Breast epithelium (tissue), 4 donors: ENCODE measurements at regions not wholly inside any gene's neighbourhood (a gene's known extent, or its start where the extent isn't known, plus 50 kb on each side); places are given as distances from the start of the nearest gene placed in this dataset.
"Not testable (repeated sequence)": the region's sequence is repeated elsewhere in the genome, so short reads cannot be mapped to it uniquely, and the experiment has no call there.

Experiments
- DNase-seq, 2 donors: peaks; one replicate each; pipeline ENCODE4 v3.0.0-alpha.2; 2019; ENCODE audit warnings: low spot score in 2 of 2
- H3K27ac ChIP-seq, 2 donors: fragments of 200-600 bp; sonication (generic) in 1 of 2; one replicate each; pipeline ENCODE4 v1.5.1; 2016 to 2019; ENCODE audit warnings: mild to moderate bottlenecking in 1 of 2
- H3K27me3 ChIP-seq, 2 donors: fragments of 200-600 bp; sonication (generic) in 1 of 2; one replicate each; pipeline versions ENCODE4 v1.5.1 to v1.6.0; 2017 to 2019; ENCODE audit warnings: control low read depth in 1 of 2, mild to moderate bottlenecking in 1 of 2
- H3K36me3 ChIP-seq: fragments of 200-600 bp; one replicate; pipeline ENCODE4 v1.5.1; 2019
- H3K4me1 ChIP-seq, 2 donors: fragments of 200-600 bp; sonication (generic); one replicate each; pipeline ENCODE4 v1.5.1; 2016 to 2019; ENCODE audit warnings: control low read depth in 1 of 2
- H3K4me3 ChIP-seq, 3 donors: fragments of 200-600 bp; sonication (generic); 1 replicate in 2 of 3; 2 replicates in 1 of 3; pipeline ENCODE4 v1.5.1; 2016 to 2019; ENCODE audit warnings: mild to moderate bottlenecking in 3 of 3, moderate library complexity in 2 of 3
- H3K9me3 ChIP-seq, 2 donors: fragments of 200-600 bp; sonication (generic) in 1 of 2; one replicate each; pipeline ENCODE4 v1.5.1; 2016 to 2019; ENCODE audit warnings: control low read depth in 1 of 2
- POLR2A ChIP-seq: fragments of 450-650 bp; IDR thresholded peaks from one replicate; pipeline ENCODE4 v1.6.1; 2016; ENCODE audit warnings: antibody characterized with exemption, mild to moderate bottlenecking, moderate library complexity
- POLR2AphosphoS5 ChIP-seq, 3 donors: sonication (generic); formaldehyde crosslinking; IDR thresholded peaks; one replicate each; pipeline ENCODE4 v1.6.1; 2017; ENCODE audit warnings: antibody characterized with exemption in 3 of 3
- intact Hi-C: fragments of 100-400 bp; cut with DNase I; formaldehyde crosslinking; loops from one replicate; pipeline ENCODE4 v1.15.1; 2023; ENCODE audit warnings: low total_unique reads
- TF ChIP-seq, protein P1 (sequence below), 3 donors: fragments of 450-650 bp; IDR thresholded peaks; one replicate each; pipeline ENCODE4 v1.5.1; 2016 to 2017; ENCODE audit warnings: antibody characterized with exemption in 3 of 3, mild to moderate bottlenecking in 3 of 3, moderate library complexity in 3 of 3

GRCh38 chr7:131943646-131944045 is 387.2 kb upstream of the PODXL start:
- no peak overlapping the region for H3K27ac ChIP-seq
- no peak overlapping the region for H3K4me3 ChIP-seq
- TF ChIP-seq POLR2AphosphoS5 (IDR thresholded peaks at IDR 0.05) (no peak), POLR2A (no peak)
- TF ChIP-seq, protein P1, sequence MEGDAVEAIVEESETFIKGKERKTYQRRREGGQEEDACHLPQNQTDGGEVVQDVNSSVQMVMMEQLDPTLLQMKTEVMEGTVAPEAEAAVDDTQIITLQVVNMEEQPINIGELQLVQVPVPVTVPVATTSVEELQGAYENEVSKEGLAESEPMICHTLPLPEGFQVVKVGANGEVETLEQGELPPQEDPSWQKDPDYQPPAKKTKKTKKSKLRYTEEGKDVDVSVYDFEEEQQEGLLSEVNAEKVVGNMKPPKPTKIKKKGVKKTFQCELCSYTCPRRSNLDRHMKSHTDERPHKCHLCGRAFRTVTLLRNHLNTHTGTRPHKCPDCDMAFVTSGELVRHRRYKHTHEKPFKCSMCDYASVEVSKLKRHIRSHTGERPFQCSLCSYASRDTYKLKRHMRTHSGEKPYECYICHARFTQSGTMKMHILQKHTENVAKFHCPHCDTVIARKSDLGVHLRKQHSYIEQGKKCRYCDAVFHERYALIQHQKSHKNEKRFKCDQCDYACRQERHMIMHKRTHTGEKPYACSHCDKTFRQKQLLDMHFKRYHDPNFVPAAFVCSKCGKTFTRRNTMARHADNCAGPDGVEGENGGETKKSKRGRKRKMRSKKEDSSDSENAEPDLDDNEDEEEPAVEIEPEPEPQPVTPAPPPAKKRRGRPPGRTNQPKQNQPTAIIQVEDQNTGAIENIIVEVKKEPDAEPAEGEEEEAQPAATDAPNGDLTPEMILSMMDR (IDR thresholded peaks at IDR 0.05), result no peak
- no peak for DNase-seq
- no peaks in the 10 kb centered on the region for H3K4me1 ChIP-seq
- H3K27me3 ChIP-seq, result peaks cover 0 to 21% of the 10 kb centered on the region in 2 donors
- H3K9me3 ChIP-seq, result no peaks in the 10 kb centered on the region
- H3K36me3 ChIP-seq, result no peaks in the 10 kb centered on the region
- intact Hi-C loops, result loop anchor here (5.0 kb wide), 1 partner anchor 1274 kb away; no protein-coding TSS in a partner anchor

DNA sequence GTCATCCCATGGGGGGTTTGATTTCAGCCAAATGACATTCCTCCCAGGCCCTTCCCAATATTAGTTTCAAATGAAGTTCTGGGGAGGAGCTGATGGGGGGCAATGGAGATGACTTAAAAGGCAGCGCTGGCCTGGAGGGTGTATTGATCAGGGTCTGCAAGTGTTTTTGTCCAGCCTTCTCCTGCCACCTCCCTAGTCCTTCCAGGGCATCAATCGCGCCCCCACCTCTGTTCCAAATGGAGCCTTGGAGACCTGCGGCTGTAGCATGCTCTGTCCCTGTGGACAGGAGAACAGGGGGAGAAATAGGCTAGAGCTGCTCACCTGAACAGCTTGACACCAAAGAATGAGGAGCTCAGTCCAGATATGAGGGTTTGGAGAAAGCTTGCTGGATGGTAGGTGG is 386.8 kb upstream of the PODXL start:
- DNase-seq, result no peak
- TF ChIP-seq, protein P1 (IDR thresholded peaks at IDR 0.05), result no peak
- TF ChIP-seq POLR2AphosphoS5 (IDR thresholded peaks at IDR 0.05) (no peak), POLR2A (no peak)
- no peaks in the 10 kb centered on the region for H3K36me3 ChIP-seq
- no peak overlapping the region for H3K4me3 ChIP-seq
- peaks cover 0 to 21% of the 10 kb centered on the region in 2 donors for H3K27me3 ChIP-seq
- H3K9me3 ChIP-seq, result no peaks in the 10 kb centered on the region
- no peak overlapping the region for H3K27ac ChIP-seq
- intact Hi-C loops, result loop anchor here (5.0 kb wide), 1 partner anchor 1274 kb away; no protein-coding TSS in a partner anchor
- no peaks in the 10 kb centered on the region for H3K4me1 ChIP-seq

- DNase-seq, result no peak
- TF ChIP-seq, protein P1 (IDR thresholded peaks at IDR 0.05), result no peak
- TF ChIP-seq POLR2AphosphoS5 (IDR thresholded peaks at IDR 0.05) (no peak), POLR2A (no peak)
- Histone ChIP-seq H3K36me3 (no peaks in the 10 kb centered on the region), H3K27ac (no peak overlapping the region), H3K9me3 (no peaks in the 10 kb centered on the region), H3K4me1 (no peaks in the 10 kb centered on the region), H3K4me3 (no peak overlapping the region), H3K27me3 (peaks cover 0 to 21% of the 10 kb centered on the region in 2 donors)
- intact Hi-C loops, result loop anchor here (5.0 kb wide), 1 partner anchor 1275 kb away; no protein-coding TSS in a partner anchor
Observed at GRCh38 chr7:131942287-131943150, 386.1 kb upstream of the PODXL start.

DNA sequence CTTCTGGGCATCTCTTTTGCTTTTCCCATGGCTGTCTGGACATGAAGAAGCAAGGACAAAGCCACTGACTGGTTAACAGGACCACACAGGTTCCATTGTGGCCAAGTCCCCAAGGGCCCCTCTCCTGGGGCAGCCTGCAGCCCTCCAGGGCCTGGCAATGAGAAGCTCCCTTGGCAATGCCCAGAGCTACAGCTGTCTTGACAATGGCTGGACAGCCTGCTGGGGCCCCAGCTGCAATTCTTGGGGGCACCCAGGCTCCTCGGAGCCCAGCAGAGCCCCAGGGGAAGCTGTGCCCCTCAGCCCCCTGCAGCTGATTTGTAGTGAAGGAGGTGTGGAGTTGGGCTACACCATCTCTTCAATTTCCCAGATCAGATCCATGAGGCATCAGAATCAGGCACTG is 384.9 kb upstream of the PODXL start:
- no peak overlapping the region for H3K4me3 ChIP-seq
- H3K4me1 ChIP-seq, result no peaks in the 10 kb centered on the region
- H3K9me3 ChIP-seq, result no peaks in the 10 kb centered on the region
- TF ChIP-seq POLR2A (no peak), POLR2AphosphoS5 (IDR thresholded peaks at IDR 0.05) (no peak)
- TF ChIP-seq, protein P1 (IDR thresholded peaks at IDR 0.05), result no peak
- H3K27ac ChIP-seq, result no peak overlapping the region
- peaks cover 0 to 17% of the 10 kb centered on the region in 2 donors for H3K27me3 ChIP-seq
- no peak for DNase-seq
- no peaks in the 10 kb centered on the region for H3K36me3 ChIP-seq
- intact Hi-C loops, result loop anchor here (5.0 kb wide), 1 partner anchor 1276 kb away; no protein-coding TSS in a partner anchor

GRCh38 chr7:131940621-131941165 is 384.3 kb upstream of the PODXL start:
- peaks cover 0 to 11% of the 10 kb centered on the region in 2 donors for H3K27me3 ChIP-seq
- TF ChIP-seq, protein P1 (IDR thresholded peaks at IDR 0.05), result no peak
- TF ChIP-seq POLR2AphosphoS5 (IDR thresholded peaks at IDR 0.05) (no peak), POLR2A (no peak)
- H3K9me3 ChIP-seq, result no peaks in the 10 kb centered on the region
- intact Hi-C loops, result loop anchor here (5.0 kb wide), 1 partner anchor 1277 kb away; no protein-coding TSS in a partner anchor
- no peak for DNase-seq
- H3K27ac ChIP-seq, result no peak overlapping the region
- H3K4me1 ChIP-seq, result no peaks in the 10 kb centered on the region
- no peaks in the 10 kb centered on the region for H3K36me3 ChIP-seq
- H3K4me3 ChIP-seq, result no peak overlapping the region

DNA sequence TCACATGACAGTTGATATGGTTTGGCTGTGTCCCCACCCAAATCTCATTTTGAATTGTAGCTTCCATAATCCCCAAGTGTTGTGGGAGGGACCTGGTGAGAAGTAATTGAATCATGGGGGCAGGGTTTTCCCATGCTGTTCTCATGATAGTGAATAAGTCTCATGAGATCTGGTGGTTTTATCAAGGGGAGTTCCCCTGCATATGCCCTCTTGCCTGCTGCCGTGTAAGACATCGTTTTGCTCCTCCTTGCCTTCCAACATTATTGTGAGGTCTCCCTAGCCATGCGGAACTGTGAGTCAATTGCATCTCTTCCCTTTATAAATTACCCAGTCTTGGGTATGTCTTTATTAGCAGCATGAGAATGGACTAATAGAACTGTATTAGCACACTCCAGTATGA is 382.4 kb upstream of the PODXL start:
- H3K4me3 ChIP-seq, H3K27me3 ChIP-seq, DNase-seq, intact Hi-C loops, H3K4me1 ChIP-seq, H3K27ac ChIP-seq, H3K9me3 ChIP-seq, H3K36me3 ChIP-seq: not testable (repeated sequence)
